ENCODE measurements at regions not wholly inside any gene's neighbourhood (a gene's known extent, or its start where the extent isn't known, plus 50 kb on each side); places are given as distances from the start of the nearest gene placed in this dataset.
"Not testable (repeated sequence)": the region's sequence is repeated elsewhere in the genome, so short reads cannot be mapped to it uniquely, and the experiment has no call there.

DNA sequence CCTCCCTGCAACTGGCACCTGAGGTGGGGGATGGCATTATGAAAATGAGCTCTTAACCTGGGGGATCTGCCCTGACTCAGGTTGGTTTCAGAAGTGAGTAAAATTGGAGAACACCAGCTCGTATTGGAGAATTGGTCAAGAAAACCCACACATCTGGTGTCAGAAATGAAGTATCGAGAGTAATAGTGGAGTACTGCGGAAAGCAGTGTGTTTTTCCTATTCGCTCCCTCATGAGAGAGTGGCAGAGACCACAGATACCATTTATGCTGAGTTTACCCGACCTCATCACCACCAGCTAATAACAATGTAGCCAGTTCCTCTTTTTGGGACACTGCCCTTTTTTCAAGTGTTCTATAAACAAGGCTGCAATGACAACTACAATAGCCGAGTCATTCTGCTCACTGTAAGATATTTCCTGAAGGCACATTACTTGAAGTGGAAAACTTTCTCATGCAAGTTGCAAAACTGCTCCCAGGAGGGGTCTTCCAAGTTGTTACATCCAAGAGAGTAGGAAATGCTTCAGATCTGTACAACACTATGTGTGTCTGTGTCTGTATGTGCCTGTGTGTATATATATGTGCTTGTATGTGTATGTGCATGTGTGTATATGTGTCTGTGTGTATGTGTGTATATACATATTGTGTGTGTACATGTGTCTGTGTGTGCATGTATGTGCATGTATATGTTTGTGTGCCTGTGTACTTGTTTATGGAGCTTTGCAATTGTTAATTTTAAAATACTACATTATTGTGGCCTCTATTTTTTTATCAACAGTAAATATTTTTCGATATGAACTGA is 106.0 kb upstream of the CST7 start:
- DNase-seq (ENCODE audit: extremely low spot score, unreplicated experiment) = no peak
- peaks cover 5% of the 10 kb centered on the region for H3K9me3 Mint-ChIP-seq
- H3K36me3 Mint-ChIP-seq = no peaks in the 10 kb centered on the region
- peaks cover 24% of the 10 kb centered on the region for H3K27me3 Mint-ChIP-seq
- H3K27ac Mint-ChIP-seq = no peak overlapping the region
- H3K4me1 Mint-ChIP-seq (ENCODE audit: unreplicated experiment) = peaks cover 6% of the 10 kb centered on the region
- TF ChIP-seq, protein P1, sequence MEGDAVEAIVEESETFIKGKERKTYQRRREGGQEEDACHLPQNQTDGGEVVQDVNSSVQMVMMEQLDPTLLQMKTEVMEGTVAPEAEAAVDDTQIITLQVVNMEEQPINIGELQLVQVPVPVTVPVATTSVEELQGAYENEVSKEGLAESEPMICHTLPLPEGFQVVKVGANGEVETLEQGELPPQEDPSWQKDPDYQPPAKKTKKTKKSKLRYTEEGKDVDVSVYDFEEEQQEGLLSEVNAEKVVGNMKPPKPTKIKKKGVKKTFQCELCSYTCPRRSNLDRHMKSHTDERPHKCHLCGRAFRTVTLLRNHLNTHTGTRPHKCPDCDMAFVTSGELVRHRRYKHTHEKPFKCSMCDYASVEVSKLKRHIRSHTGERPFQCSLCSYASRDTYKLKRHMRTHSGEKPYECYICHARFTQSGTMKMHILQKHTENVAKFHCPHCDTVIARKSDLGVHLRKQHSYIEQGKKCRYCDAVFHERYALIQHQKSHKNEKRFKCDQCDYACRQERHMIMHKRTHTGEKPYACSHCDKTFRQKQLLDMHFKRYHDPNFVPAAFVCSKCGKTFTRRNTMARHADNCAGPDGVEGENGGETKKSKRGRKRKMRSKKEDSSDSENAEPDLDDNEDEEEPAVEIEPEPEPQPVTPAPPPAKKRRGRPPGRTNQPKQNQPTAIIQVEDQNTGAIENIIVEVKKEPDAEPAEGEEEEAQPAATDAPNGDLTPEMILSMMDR (conservative IDR thresholded peaks at IDR 0.05) = no peak
- no peak overlapping the region for H3K4me3 Mint-ChIP-seq

DNA sequence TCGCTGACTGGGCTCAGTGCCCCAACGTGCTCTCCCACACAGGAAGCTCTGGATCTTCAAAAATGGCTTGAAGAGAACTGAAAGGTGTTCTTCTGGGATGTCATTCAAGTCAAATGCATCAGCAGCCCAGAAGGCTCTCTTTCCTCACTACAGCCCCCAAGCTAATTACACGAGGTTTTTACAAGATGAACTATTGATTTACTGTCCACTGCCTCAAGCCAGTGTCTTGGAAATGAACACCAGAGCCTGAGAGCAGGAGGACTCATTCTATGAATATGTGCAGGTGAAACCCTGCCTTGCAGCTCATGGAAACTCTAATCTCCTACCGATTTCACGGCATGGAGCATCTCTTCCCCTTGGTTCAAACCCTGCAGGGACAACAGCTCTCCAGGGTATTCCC is 98.9 kb upstream of the CST7 start:
- H3K4me3 Mint-ChIP-seq = no peak overlapping the region
- TF ChIP-seq, protein P1 (conservative IDR thresholded peaks at IDR 0.05) = no peak
- H3K27ac Mint-ChIP-seq = no peak overlapping the region
- DNase-seq (ENCODE audit: extremely low spot score, unreplicated experiment) = no peak
- H3K36me3 Mint-ChIP-seq = no peaks in the 10 kb centered on the region
- no peaks in the 10 kb centered on the region for H3K4me1 Mint-ChIP-seq (ENCODE audit: unreplicated experiment)
- H3K9me3 Mint-ChIP-seq = peaks cover 9% of the 10 kb centered on the region
- peaks cover 18% of the 10 kb centered on the region for H3K27me3 Mint-ChIP-seq

DNA sequence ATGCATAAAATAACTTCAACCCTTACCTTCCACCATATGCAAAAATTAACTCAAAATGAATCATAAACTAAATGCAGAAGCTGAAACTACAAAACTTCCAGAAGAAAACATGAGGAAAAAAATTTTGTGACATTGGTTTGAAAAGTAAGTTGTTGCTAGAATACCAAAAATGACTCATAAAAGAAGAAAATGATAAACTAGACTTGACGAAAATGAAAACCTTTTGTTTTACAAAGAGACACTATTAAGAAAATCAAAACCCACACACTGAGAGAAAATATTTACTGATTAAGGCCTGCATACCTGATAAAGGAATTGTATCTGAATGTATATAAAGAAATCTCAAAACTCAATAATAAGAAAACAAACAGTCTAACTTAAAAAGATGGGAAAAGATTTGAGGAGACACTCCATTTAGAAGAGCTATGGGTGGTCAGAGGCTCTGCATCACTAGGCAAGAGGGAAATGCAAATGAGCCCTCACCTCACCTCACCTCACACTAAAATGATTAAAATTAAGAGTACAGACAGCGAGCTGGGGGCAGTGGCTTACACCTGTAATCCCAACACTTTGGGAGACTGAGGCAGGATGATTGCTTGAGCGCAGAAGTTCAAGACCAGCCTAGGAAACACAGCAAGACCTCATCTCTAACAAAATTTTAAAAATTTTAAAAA is 97.6 kb upstream of the CST7 start:
- Mint-ChIP-seq H3K36me3 (no peaks in the 10 kb centered on the region), H3K27me3 (peaks cover 14% of the 10 kb centered on the region), H3K4me1 (ENCODE audit: unreplicated experiment) (no peaks in the 10 kb centered on the region), H3K9me3 (peaks cover 9% of the 10 kb centered on the region), H3K27ac (no peak overlapping the region), H3K4me3 (no peak overlapping the region)
- no peak for DNase-seq (ENCODE audit: extremely low spot score, unreplicated experiment)
- TF ChIP-seq, protein P1 (conservative IDR thresholded peaks at IDR 0.05) = no peak

DNA sequence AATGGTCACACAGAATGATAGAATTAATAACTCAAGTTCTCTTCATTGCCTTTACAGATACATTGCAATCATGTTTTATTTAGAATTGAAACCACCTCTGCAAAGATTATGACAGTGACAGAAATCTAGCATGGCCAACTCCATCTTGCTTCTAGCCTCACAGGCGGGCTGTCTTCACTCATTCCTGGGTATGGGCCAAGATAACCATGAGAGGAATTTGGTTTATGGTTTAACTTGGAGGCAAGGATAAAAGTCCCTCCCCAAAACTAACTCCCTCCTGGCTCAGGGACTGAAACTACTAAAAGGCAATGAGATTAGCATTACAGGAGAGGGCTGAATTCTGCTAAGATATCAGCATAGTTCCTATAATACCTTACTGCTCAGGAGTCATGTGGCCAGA is 95.2 kb upstream of the CST7 start:
- no peak for DNase-seq (ENCODE audit: extremely low spot score, unreplicated experiment)
- H3K4me1 Mint-ChIP-seq (ENCODE audit: unreplicated experiment) = no peaks in the 10 kb centered on the region
- H3K27me3 Mint-ChIP-seq = peaks cover 9% of the 10 kb centered on the region
- peaks cover 9% of the 10 kb centered on the region for H3K9me3 Mint-ChIP-seq
- H3K36me3 Mint-ChIP-seq = no peaks in the 10 kb centered on the region
- no peak overlapping the region for H3K27ac Mint-ChIP-seq
- H3K4me3 Mint-ChIP-seq = no peak overlapping the region
- TF ChIP-seq, protein P1 (conservative IDR thresholded peaks at IDR 0.05) = no peak

GRCh38 chr20:24855848-24856247 is 93.2 kb upstream of the CST7 start:
- DNase-seq (ENCODE audit: extremely low spot score, unreplicated experiment) = no peak
- no peaks in the 10 kb centered on the region for H3K4me1 Mint-ChIP-seq (ENCODE audit: unreplicated experiment)
- H3K36me3 Mint-ChIP-seq = peaks cover 4% of the 10 kb centered on the region
- H3K4me3 Mint-ChIP-seq = no peak overlapping the region
- peaks cover 13% of the 10 kb centered on the region for H3K9me3 Mint-ChIP-seq
- H3K27me3 Mint-ChIP-seq = peaks cover 6% of the 10 kb centered on the region
- no peak overlapping the region for H3K27ac Mint-ChIP-seq
- TF ChIP-seq, protein P1 (conservative IDR thresholded peaks at IDR 0.05) = no peak

GRCh38 chr20:24858500-24858899 is 90.6 kb upstream of the CST7 start:
- not testable (repeated sequence) for H3K4me1 Mint-ChIP-seq (ENCODE audit: unreplicated experiment); H3K4me3 Mint-ChIP-seq; H3K27ac Mint-ChIP-seq; H3K27me3 Mint-ChIP-seq; DNase-seq (ENCODE audit: extremely low spot score, unreplicated experiment); H3K36me3 Mint-ChIP-seq
- H3K9me3 Mint-ChIP-seq = peaks cover 13% of the 10 kb centered on the region
